Renal cortical epithelial cell (primary cell): ENCODE measurements at regions not wholly inside any gene's neighbourhood (a gene's known extent, or its start where the extent isn't known, plus 50 kb on each side); places are given as distances from the start of the nearest gene placed in this dataset.
A peak's percentile ranks its signal among the peaks of the same experiment; 100 is the strongest.
"Not testable (repeated sequence)": the region's sequence is repeated elsewhere in the genome, so short reads cannot be mapped to it uniquely, and the experiment has no call there.

ENCODE experiments used
- DNase-seq: peaks from one replicate; pipeline ENCODE4 v3.0.0-alpha.2; 2011; ENCODE audit warnings: low read depth

- DNase-seq, result no peak
These were observed 275.7 kb upstream of the MMADHC start for GRCh38 chr2:149863227-149863626.

GRCh38 chr2:149861034-149861433 lies 273.5 kb upstream of the MMADHC start:
- DNase-seq, result no peak

GRCh38 chr2:149860276-149860921 lies 272.8 kb upstream of the MMADHC start:
- peak; percentile 39 for DNase-seq

- peak; percentile 51 for DNase-seq
These were observed 271.5 kb upstream of the MMADHC start for GRCh38 chr2:149858901-149859634.

GRCh38 chr2:149858216-149858615 lies 270.6 kb upstream of the MMADHC start:
- DNase-seq, result no peak

GRCh38 chr2:149857344-149857743 lies 269.8 kb upstream of the MMADHC start:
- peak; percentile 19 for DNase-seq

- not testable (repeated sequence) for DNase-seq
These were observed 268.3 kb upstream of the MMADHC start for GRCh38 chr2:149855859-149856258.

GRCh38 chr2:149849591-149849990 lies 262.0 kb upstream of the MMADHC start:
- DNase-seq, result no peak

- DNase-seq, result no peak
These were observed 261.6 kb upstream of the MMADHC start for GRCh38 chr2:149849136-149849535.

GRCh38 chr2:149841396-149841795 lies 253.8 kb upstream of the MMADHC start:
- no peak for DNase-seq

GRCh38 chr2:149832324-149832723 lies 244.7 kb upstream of the MMADHC start:
- DNase-seq, result no peak

GRCh38 chr2:149828520-149829210 lies 241.1 kb upstream of the MMADHC start:
- DNase-seq, result no peak

- DNase-seq, result no peak
These were observed 240.1 kb upstream of the MMADHC start for GRCh38 chr2:149827585-149828126.

- peak; percentile 50 for DNase-seq
These were observed 239.0 kb upstream of the MMADHC start for GRCh38 chr2:149826471-149827125.

- no peak for DNase-seq
These were observed 237.9 kb upstream of the MMADHC start for GRCh38 chr2:149825473-149825872.

- DNase-seq, result peak; percentile 35
These were observed 236.6 kb upstream of the MMADHC start for GRCh38 chr2:149824136-149824535.

- DNase-seq, result peak; percentile 10
These were observed 231.9 kb upstream of the MMADHC start for GRCh38 chr2:149819356-149819957.

- peak; percentile 40 for DNase-seq
These were observed 229.4 kb upstream of the MMADHC start for GRCh38 chr2:149816756-149817551.

- peak; percentile 75 for DNase-seq
These were observed 228.4 kb upstream of the MMADHC start for GRCh38 chr2:149815941-149816340.

GRCh38 chr2:149814901-149815300 lies 227.3 kb upstream of the MMADHC start:
- no peak for DNase-seq

- peak; percentile 51 for DNase-seq
These were observed 226.5 kb upstream of the MMADHC start for GRCh38 chr2:149814049-149814448.
